GM12865 (cell line): ENCODE measurements at regions not wholly inside any gene's neighbourhood (a gene's known extent, or its start where the extent isn't known, plus 50 kb on each side); places are given as distances from the start of the nearest gene placed in this dataset.
"Not testable (repeated sequence)": the region's sequence is repeated elsewhere in the genome, so short reads cannot be mapped to it uniquely, and the experiment has no call there.

Experiments used
- DNase-seq: peaks from one replicate; pipeline ENCODE4 v3.0.0; 2010; ENCODE audit warnings: low read depth
- H3K4me3 ChIP-seq: 2 replicates; pipeline ENCODE4 v1.5.1; 2011; ENCODE audit warnings: mild to moderate bottlenecking, low read depth, low read length, control low read depth
- TF ChIP-seq, protein P1 (sequence below): IDR thresholded peaks from 2 replicates; pipeline ENCODE4 v1.5.1; 2011; ENCODE audit warnings: low read length, control low read depth, low read depth, inconsistent platforms; ENCODE audit not compliant: insufficient read depth; ENCODE audit errors: missing control alignments

DNA sequence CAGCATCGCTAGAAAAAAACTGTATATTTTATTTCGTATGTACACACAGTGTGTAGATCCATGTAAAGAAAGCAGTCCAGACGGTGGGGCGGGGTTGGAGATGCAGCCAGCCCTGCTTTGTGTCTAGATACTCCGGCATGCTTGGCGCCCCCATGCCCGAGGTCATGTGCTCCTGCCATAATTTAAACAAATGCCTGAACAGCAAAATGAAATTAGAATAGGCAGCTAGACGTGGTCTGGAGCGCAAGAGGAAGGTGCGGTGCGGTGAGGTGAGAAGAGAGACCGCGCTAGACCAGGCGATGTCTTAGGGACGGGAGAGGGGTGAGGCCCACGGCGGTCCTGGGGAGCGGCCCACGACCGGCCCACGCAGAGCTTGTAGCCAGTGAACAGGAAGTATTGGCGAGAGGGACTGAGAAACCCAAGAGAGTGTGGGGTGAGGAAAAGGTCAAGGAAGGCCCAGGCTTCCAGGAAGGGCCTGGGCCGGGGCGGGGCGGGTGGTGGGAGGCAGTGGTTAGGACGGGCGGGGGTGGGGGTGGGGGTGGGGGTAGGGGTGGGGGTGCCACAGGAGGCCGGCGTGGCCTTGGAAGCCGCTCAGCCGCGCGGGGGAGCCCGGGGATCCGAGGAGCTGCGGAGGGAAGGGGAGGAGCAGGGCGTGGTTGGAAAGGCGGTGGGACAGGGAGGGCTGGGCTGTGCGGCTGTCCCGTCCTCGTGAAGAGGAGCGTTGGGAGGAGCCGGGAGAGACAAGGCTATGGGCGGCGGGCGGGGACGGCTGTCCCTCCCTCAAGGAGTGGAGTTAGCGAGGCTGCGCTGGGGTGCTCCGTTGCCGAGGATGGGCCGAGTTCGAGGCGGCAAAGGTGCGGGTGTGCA is 254.7 kb upstream of the SGCG start:
- no peak overlapping the region for H3K4me3 ChIP-seq
- DNase-seq = no peak
- TF ChIP-seq, protein P1, sequence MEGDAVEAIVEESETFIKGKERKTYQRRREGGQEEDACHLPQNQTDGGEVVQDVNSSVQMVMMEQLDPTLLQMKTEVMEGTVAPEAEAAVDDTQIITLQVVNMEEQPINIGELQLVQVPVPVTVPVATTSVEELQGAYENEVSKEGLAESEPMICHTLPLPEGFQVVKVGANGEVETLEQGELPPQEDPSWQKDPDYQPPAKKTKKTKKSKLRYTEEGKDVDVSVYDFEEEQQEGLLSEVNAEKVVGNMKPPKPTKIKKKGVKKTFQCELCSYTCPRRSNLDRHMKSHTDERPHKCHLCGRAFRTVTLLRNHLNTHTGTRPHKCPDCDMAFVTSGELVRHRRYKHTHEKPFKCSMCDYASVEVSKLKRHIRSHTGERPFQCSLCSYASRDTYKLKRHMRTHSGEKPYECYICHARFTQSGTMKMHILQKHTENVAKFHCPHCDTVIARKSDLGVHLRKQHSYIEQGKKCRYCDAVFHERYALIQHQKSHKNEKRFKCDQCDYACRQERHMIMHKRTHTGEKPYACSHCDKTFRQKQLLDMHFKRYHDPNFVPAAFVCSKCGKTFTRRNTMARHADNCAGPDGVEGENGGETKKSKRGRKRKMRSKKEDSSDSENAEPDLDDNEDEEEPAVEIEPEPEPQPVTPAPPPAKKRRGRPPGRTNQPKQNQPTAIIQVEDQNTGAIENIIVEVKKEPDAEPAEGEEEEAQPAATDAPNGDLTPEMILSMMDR = no peak

DNA sequence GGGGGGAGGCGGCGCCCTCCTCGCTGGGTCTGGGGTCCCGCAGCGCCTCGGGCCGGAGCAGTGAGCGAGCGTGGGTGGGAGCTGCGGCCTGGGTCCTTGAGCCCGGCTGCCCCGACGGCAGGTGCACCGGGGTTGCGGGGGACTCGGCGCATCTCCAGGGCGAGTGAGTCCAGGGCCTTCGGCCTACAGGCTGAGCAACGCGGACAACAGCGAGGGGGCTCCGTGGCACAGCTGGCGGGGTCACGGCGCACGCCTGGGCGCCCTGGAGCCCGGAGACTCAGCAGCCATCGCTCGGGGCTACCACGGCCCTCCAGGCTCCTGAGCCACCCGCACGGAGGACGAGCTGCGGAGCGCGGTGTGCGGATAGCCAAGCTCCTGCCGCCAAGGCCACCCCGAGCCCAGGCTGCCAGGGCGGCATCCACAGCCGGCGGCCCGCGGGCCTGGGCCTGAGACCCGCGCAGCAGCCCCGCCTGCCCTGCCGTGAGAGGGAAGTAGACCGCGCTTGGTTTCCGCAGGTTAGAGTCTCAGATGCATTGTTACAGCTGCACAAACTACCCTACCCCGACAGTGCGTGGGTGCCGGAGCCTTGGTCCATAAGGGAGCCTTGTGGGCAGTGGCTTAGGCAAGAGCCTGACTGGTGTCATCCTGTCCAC is 253.9 kb upstream of the SGCG start:
- no peak overlapping the region for H3K4me3 ChIP-seq
- no peak for DNase-seq
- TF ChIP-seq, protein P1 = no peak

DNA sequence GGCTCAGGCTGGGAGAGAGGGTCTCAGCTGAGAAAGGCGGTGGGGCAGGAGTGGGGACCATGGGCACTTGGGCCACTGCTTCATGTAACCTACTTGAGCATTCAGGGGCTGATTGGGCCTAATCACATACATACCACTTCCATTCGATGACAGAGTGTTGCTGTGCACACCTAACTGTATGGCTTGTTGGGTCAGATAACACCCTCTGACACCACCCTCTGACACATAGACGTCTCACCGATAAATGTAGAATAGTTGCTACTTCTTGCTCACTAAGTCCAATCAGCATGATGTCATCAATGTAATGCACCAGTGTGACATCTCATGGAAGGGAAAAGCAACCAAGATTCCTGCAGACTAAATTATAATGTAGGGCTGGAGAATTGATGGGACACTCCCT is 252.9 kb upstream of the SGCG start:
- H3K4me3 ChIP-seq, DNase-seq: not testable (repeated sequence)

DNA sequence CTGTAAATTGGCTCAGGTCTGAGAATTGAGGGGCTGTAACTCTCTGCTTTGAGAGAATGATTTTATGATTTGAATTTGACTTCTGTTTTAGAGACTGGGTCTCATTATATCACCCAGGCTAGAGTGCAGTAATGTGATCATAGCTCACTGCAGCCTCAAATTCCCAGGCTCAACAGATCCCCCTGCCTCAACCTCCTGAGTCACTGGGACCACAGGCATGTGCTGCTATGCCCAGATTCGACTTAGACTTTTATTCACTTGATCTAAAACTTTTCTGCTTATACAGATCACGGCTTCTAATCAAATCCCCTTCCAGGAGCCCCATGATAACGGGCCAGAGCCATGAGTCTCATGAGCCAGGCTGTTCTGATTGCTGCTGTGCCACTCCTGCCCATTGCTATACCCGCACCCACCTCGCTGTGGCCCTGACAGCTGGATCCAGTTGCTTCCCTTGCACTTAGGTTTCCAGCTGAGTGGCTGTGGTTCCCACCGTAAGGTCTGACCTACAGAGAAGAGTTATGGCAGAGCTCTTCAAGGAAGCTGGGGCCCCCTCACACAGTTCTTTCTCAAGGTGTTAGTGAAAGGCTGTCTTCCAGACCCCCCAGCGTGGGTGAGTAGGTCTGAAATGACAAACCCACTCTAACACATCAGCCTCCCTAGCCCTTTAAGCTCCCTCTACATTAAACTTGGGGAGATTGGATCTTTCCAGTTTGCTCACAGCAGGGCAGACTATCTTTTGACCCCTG is 251.2 kb upstream of the SGCG start:
- TF ChIP-seq, protein P1 = no peak
- no peak for DNase-seq
- no peak overlapping the region for H3K4me3 ChIP-seq

DNA sequence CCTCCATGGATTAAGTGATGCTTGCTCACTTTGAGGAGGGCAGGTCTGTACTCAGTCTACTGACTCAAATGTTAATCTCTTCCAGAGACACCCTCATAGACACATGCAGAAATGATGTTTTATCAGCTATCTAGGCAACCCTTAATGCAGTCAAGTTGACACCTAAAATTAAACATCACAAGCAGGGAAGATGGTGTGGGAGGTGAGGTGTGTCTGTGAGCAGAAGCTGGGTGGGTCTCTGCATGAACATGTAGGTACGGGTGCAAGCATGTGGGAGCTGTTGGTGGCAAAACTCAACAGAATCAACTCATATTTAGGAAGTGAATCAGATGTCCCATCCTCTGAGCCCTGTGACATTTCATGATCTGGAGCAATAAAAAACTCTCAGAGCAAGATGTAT is 249.2 kb upstream of the SGCG start:
- TF ChIP-seq, protein P1 = no peak
- no peak for DNase-seq
- no peak overlapping the region for H3K4me3 ChIP-seq

DNA sequence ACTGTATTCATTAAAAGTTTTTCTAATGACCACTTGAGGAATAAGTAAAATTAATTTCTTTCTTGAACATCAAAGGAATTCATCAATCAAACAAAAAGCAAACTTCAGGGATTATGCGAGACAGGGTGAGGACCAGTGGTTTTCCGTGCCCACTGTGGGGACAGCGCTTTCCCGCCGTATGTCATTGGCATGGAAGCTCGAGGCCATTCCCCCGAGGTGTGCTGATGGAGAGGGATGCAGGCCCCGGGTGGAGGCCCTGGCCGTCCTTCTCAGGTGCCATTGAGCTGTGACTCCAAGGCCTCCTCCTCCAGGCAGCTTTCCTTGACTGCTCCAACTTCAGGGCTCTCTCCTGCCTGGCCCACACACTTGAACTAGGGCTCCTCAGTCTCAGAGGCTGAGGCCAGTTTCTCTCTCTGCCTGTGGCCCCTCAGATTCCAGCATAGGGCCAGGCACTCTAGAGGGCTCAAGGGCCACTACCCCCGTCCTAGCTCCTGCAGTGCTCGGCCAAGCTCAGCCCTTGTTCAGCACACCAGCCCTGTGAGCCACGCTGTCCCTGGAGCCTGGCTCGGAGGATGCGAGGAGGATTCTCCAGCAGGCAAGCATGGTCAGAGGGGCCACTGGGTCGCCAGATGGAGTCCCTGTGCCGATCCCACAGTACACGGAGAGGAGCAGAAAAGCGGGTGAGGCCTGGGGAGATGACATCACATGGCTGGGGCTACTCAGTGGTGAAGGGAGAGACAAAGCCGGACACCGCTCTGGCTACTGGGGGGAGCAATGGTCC is 248.0 kb upstream of the SGCG start:
- not testable (repeated sequence) for H3K4me3 ChIP-seq, DNase-seq

DNA sequence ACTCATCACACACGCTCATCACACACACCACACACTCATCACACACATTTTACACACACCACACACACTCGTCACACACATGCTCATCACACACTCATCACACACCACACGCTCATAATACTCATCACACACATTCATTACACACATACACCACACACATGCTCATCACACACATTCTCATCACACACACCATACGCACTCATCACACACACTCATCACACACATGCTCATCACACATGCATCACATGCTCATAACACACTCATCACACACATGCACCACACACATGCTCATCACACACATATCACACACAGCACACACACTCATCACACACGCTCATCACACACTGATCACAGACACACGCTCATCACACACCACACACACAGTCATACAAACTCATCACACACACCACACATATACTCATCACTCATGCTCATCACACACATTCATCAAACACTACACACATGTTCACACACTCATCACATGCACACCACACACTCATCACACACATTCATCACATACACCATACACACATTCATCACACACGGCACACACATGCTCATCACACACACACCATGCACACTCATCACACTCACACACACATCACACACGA is 247.1 kb upstream of the SGCG start:
- no peak for DNase-seq
- TF ChIP-seq, protein P1 = no peak
- H3K4me3 ChIP-seq = no peak overlapping the region
